ENCODE measurements at regions not wholly inside any gene's neighbourhood (a gene's known extent, or its start where the extent isn't known, plus 50 kb on each side); places are given as distances from the start of the nearest gene placed in this dataset.

GRCh38 chr12:92208613-92209121, 63.0 kb upstream of the BTG1 start:
- TF ChIP-seq, protein P1, sequence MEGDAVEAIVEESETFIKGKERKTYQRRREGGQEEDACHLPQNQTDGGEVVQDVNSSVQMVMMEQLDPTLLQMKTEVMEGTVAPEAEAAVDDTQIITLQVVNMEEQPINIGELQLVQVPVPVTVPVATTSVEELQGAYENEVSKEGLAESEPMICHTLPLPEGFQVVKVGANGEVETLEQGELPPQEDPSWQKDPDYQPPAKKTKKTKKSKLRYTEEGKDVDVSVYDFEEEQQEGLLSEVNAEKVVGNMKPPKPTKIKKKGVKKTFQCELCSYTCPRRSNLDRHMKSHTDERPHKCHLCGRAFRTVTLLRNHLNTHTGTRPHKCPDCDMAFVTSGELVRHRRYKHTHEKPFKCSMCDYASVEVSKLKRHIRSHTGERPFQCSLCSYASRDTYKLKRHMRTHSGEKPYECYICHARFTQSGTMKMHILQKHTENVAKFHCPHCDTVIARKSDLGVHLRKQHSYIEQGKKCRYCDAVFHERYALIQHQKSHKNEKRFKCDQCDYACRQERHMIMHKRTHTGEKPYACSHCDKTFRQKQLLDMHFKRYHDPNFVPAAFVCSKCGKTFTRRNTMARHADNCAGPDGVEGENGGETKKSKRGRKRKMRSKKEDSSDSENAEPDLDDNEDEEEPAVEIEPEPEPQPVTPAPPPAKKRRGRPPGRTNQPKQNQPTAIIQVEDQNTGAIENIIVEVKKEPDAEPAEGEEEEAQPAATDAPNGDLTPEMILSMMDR (IDR thresholded peaks at IDR 0.05), result no peak
- TF ChIP-seq POLR2AphosphoS5 (IDR thresholded peaks at IDR 0.05; ENCODE audit: insufficient read depth in 1 of 2, low read depth in 1 of 2) (peak in 1 of 2 donors; percentile 80), POLR2A (IDR thresholded peaks at IDR 0.05) (no peak)
- intact Hi-C loops (cut with DNase I), result no loop called here
- no peaks in the 10 kb centered on the region for H3K36me3 ChIP-seq
- H3K4me1 ChIP-seq, result peaks cover 9% of the 10 kb centered on the region
- no peaks in the 10 kb centered on the region for H3K27me3 ChIP-seq
- no peak overlapping the region for H3K27ac ChIP-seq
- no peak overlapping the region for H3K4me3 ChIP-seq
- no peak for DNase-seq (ENCODE audit: extremely low spot score in 2 of 2)
- no peaks in the 10 kb centered on the region for H3K9me3 ChIP-seq

DNA sequence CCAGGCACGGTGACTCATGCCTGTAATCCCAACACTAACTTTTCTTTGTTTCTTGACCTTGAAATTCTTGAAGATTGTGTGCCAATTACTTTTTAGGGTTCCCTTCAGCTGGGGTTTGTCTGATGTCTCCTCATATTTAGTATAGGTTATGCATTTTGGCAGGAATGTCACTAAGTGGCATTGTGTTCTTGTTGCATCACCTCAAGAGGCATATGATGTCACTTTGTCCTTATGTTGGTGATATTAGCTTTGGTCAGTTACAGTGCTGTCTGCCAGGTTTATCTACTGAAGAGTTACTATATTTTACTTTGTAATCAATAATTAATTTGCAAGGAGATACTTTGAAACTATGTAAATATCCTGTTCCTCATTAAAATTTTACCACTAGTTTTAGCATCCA, 61.0 kb upstream of the BTG1 start:
- H3K4me1 ChIP-seq, result peaks cover 9% of the 10 kb centered on the region
- no peak overlapping the region for H3K4me3 ChIP-seq
- TF ChIP-seq POLR2A (IDR thresholded peaks at IDR 0.05), result no peak
- TF ChIP-seq POLR2AphosphoS5 (IDR thresholded peaks at IDR 0.05; ENCODE audit: insufficient read depth in 1 of 2, low read depth in 1 of 2), result no peak
- TF ChIP-seq, protein P1 (IDR thresholded peaks at IDR 0.05), result no peak
- intact Hi-C loops (cut with DNase I), result no loop called here
- H3K36me3 ChIP-seq, result no peaks in the 10 kb centered on the region
- DNase-seq (ENCODE audit: extremely low spot score in 2 of 2), result no peak
- no peak overlapping the region for H3K27ac ChIP-seq
- no peaks in the 10 kb centered on the region for H3K9me3 ChIP-seq
- H3K27me3 ChIP-seq, result no peaks in the 10 kb centered on the region

GRCh38 chr12:92206011-92206410, 60.4 kb upstream of the BTG1 start:
- Histone ChIP-seq H3K4me1 (peaks cover 9% of the 10 kb centered on the region), H3K9me3 (no peaks in the 10 kb centered on the region), H3K27ac (no peak overlapping the region), H3K36me3 (no peaks in the 10 kb centered on the region), H3K27me3 (no peaks in the 10 kb centered on the region), H3K4me3 (no peak overlapping the region)
- intact Hi-C loops (cut with DNase I), result no loop called here
- DNase-seq (ENCODE audit: extremely low spot score in 2 of 2), result no peak
- TF ChIP-seq POLR2A (IDR thresholded peaks at IDR 0.05) (no peak), POLR2AphosphoS5 (IDR thresholded peaks at IDR 0.05; ENCODE audit: insufficient read depth in 1 of 2, low read depth in 1 of 2) (no peak)
- TF ChIP-seq, protein P1 (IDR thresholded peaks at IDR 0.05), result no peak

DNA sequence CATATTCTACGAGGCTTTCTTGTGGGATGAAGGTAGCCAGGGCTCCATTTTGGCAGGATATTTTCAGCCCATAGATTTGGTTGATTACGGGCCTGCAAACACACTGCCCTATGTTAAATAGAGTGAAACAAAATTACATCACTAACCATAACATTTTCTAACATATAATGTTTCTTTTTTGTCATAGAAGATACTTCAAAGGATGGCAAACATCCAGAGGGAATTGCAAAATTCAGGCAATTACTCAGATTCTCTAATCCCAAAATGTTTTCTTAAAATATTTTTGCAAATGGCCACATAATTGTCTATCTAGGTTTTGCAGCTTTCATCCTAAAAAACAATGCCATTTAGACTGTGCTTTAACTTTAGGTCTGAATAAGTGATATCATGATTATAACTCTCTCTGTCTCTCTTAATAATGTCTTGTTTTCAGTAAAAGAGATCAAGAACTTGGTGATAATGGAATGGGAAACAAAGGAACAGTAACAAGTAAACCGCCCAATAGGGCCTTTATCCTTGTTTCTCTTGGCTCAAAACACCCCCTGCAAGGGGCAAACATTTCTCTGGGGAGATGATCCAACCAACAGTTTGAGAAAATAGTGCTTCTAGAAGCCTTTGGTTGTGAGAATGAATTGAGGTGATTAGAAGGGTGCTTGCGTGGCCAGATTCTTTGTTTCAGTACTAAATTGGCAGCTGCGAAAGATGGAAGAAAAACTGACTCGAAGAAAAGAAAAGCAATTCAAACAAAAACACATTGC, 54.4 kb upstream of the BTG1 start:
- Histone ChIP-seq H3K9me3 (no peaks in the 10 kb centered on the region), H3K36me3 (no peaks in the 10 kb centered on the region), H3K27ac (no peak overlapping the region), H3K4me1 (peaks cover 6% of the 10 kb centered on the region), H3K27me3 (no peaks in the 10 kb centered on the region), H3K4me3 (no peak overlapping the region)
- intact Hi-C loops (cut with DNase I), result no loop called here
- DNase-seq (ENCODE audit: extremely low spot score in 2 of 2), result no peak
- no peak for TF ChIP-seq POLR2A (IDR thresholded peaks at IDR 0.05)
- TF ChIP-seq, protein P1 (IDR thresholded peaks at IDR 0.05), result no peak
- TF ChIP-seq POLR2AphosphoS5 (IDR thresholded peaks at IDR 0.05; ENCODE audit: insufficient read depth in 1 of 2, low read depth in 1 of 2), result no peak

DNA sequence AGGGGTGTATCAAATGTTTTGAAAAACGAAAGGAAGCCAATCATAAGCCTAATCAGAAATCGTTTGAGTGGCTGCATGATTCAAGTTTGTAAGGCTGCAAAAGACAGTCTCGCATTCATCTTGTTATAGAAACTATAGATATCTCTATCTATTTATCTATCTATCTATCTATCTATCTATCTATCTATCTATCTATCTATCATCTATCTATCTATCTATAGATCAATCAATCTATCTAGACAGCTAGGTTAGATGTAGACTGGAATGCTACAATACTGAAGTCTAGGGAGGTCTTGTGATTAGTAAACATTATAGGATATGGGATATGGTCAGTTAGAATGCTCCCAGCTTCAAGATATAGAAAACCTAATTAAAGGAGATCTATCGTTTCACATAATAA, 52.2 kb upstream of the BTG1 start:
- H3K36me3 ChIP-seq, result no peaks in the 10 kb centered on the region
- no peak overlapping the region for H3K4me3 ChIP-seq
- TF ChIP-seq, protein P1 (IDR thresholded peaks at IDR 0.05), result no peak
- TF ChIP-seq POLR2A (IDR thresholded peaks at IDR 0.05), result no peak
- H3K27ac ChIP-seq, result no peak overlapping the region
- peaks cover 6% of the 10 kb centered on the region for H3K4me1 ChIP-seq
- no peaks in the 10 kb centered on the region for H3K9me3 ChIP-seq
- no peak for DNase-seq (ENCODE audit: extremely low spot score in 2 of 2)
- intact Hi-C loops (cut with DNase I), result no loop called here
- H3K27me3 ChIP-seq, result no peaks in the 10 kb centered on the region
